ENCODE measurements at regions not wholly inside any gene's neighbourhood (a gene's known extent, or its start where the extent isn't known, plus 50 kb on each side); places are given as distances from the start of the nearest gene placed in this dataset.
"Not testable (repeated sequence)": the region's sequence is repeated elsewhere in the genome, so short reads cannot be mapped to it uniquely, and the experiment has no call there.

GRCh38 chr5:17999858-18000257 lies 365.6 kb downstream of the TAF11L14 start:
- TF ChIP-seq, protein P1, sequence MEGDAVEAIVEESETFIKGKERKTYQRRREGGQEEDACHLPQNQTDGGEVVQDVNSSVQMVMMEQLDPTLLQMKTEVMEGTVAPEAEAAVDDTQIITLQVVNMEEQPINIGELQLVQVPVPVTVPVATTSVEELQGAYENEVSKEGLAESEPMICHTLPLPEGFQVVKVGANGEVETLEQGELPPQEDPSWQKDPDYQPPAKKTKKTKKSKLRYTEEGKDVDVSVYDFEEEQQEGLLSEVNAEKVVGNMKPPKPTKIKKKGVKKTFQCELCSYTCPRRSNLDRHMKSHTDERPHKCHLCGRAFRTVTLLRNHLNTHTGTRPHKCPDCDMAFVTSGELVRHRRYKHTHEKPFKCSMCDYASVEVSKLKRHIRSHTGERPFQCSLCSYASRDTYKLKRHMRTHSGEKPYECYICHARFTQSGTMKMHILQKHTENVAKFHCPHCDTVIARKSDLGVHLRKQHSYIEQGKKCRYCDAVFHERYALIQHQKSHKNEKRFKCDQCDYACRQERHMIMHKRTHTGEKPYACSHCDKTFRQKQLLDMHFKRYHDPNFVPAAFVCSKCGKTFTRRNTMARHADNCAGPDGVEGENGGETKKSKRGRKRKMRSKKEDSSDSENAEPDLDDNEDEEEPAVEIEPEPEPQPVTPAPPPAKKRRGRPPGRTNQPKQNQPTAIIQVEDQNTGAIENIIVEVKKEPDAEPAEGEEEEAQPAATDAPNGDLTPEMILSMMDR (conservative IDR thresholded peaks at IDR 0.05) = no peak
- Mint-ChIP-seq H3K27ac (no peak overlapping the region), H3K4me3 (no peak overlapping the region), H3K4me1 (ENCODE audit: unreplicated experiment) (no peaks in the 10 kb centered on the region), H3K9me3 (no peaks in the 10 kb centered on the region), H3K27me3 (no peaks in the 10 kb centered on the region), H3K36me3 (no peaks in the 10 kb centered on the region)
- DNase-seq (ENCODE audit: extremely low spot score, unreplicated experiment) = no peak

- Mint-ChIP-seq H3K9me3 (no peaks in the 10 kb centered on the region), H3K4me1 (ENCODE audit: unreplicated experiment) (no peaks in the 10 kb centered on the region), H3K27me3 (peaks cover 3% of the 10 kb centered on the region), H3K36me3 (no peaks in the 10 kb centered on the region), H3K4me3 (no peak overlapping the region), H3K27ac (no peak overlapping the region)
- DNase-seq (ENCODE audit: extremely low spot score, unreplicated experiment) = no peak
- TF ChIP-seq, protein P1 (conservative IDR thresholded peaks at IDR 0.05) = no peak
Measured at GRCh38 chr5:18000744-18001143, 366.5 kb downstream of the TAF11L14 start.

DNA sequence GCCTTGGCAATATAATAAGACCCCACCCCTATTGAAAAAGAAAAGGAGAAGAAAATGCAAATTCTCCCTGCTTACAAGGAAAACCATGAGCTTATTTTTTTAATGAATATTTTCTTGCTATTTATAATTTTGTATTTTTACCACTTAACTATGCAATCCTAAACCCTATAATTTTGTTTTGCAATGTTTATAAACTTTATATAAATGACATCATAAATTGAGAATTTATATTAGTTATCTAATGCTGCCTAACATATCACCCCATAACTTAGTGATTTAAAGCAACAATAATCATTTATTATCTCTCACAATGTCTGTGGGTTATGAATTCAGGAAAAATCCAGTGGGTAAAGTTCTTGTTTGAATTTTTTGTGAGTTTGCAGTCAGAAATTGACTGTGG lies 369.1 kb downstream of the TAF11L14 start:
- Mint-ChIP-seq H3K36me3 (no peaks in the 10 kb centered on the region), H3K4me1 (ENCODE audit: unreplicated experiment) (no peaks in the 10 kb centered on the region), H3K27ac (no peak overlapping the region), H3K9me3 (no peaks in the 10 kb centered on the region), H3K4me3 (no peak overlapping the region), H3K27me3 (peaks cover 3% of the 10 kb centered on the region)
- TF ChIP-seq, protein P1 (conservative IDR thresholded peaks at IDR 0.05) = no peak
- no peak for DNase-seq (ENCODE audit: extremely low spot score, unreplicated experiment)

GRCh38 chr5:18003784-18004183 lies 369.5 kb downstream of the TAF11L14 start:
- H3K27ac Mint-ChIP-seq = no peak overlapping the region
- peaks cover 3% of the 10 kb centered on the region for H3K27me3 Mint-ChIP-seq
- H3K4me1 Mint-ChIP-seq (ENCODE audit: unreplicated experiment) = no peaks in the 10 kb centered on the region
- H3K4me3 Mint-ChIP-seq = no peak overlapping the region
- H3K9me3 Mint-ChIP-seq = no peaks in the 10 kb centered on the region
- TF ChIP-seq, protein P1 (conservative IDR thresholded peaks at IDR 0.05) = no peak
- no peak for DNase-seq (ENCODE audit: extremely low spot score, unreplicated experiment)
- H3K36me3 Mint-ChIP-seq = no peaks in the 10 kb centered on the region

GRCh38 chr5:18006235-18006634 lies 372.0 kb downstream of the TAF11L14 start:
- not testable (repeated sequence) for H3K9me3 Mint-ChIP-seq; H3K36me3 Mint-ChIP-seq; H3K4me3 Mint-ChIP-seq; DNase-seq (ENCODE audit: extremely low spot score, unreplicated experiment); H3K27ac Mint-ChIP-seq; H3K4me1 Mint-ChIP-seq (ENCODE audit: unreplicated experiment); H3K27me3 Mint-ChIP-seq

- Mint-ChIP-seq H3K36me3 (no peaks in the 10 kb centered on the region), H3K27ac (no peak overlapping the region), H3K4me3 (no peak overlapping the region), H3K27me3 (peaks cover 3% of the 10 kb centered on the region), H3K9me3 (no peaks in the 10 kb centered on the region), H3K4me1 (ENCODE audit: unreplicated experiment) (no peaks in the 10 kb centered on the region)
- no peak for DNase-seq (ENCODE audit: extremely low spot score, unreplicated experiment)
- TF ChIP-seq, protein P1 (conservative IDR thresholded peaks at IDR 0.05) = no peak
Measured at GRCh38 chr5:18008940-18009339, 374.7 kb downstream of the TAF11L14 start.
